PC-3 (cell line): ENCODE measurements at regions not wholly inside any gene's neighbourhood (a gene's known extent, or its start where the extent isn't known, plus 50 kb on each side); places are given as distances from the start of the nearest gene placed in this dataset.

Experiments used
- ATAC-seq: fragments of 200-7000 bp; cut with Tn5 transposase; 2 replicates; pipeline ENCODE4 v1.9.1; 2020; ENCODE audit warnings: mild to moderate bottlenecking, moderate library complexity
- BruUV-seq: library from RNA; stranded (reverse); fragments of 400-500 nt; replicated peaks from 2 replicates; lab custom pipeline; 2021; lab: Mats Ljungman, UMichigan
- CTCF ChIA-PET: fragments of 300-600 bp; sonication (Branson Sonifier 250); formaldehyde crosslinking; loops from one replicate; lab custom pipeline; 2022; ENCODE audit warnings: antibody characterized with exemption; lab: Charles Lee
- POLR2A ChIA-PET: fragments of 300-600 bp; sonication (Branson Sonifier 250); formaldehyde crosslinking; loops from one replicate; lab custom pipeline; 2022; ENCODE audit warnings: antibody characterized with exemption; ENCODE audit not compliant: unreplicated experiment; lab: Charles Lee
- DNase-seq: peaks from one replicate; pipeline ENCODE4 v3.0.0-alpha.2; 2015
- H2AFZ ChIP-seq: fragments of 300-600 bp; sonication (generic); 2 replicates; pipeline ENCODE4 v1.6.0; 2016; ENCODE audit warnings: antibody characterized with exemption, low read length
- H3F3A ChIP-seq: fragments of 300-600 bp; sonication (generic); one replicate; pipeline ENCODE4 v1.6.0; 2017; ENCODE audit warnings: antibody characterized with exemption, low read length, control low read depth, mild to moderate bottlenecking; ENCODE audit not compliant: unreplicated experiment
- H3K27ac ChIP-seq: fragments of 300-600 bp; sonication (generic); 2 replicates; pipeline ENCODE4 v1.5.1; 2016; ENCODE audit warnings: mild to moderate bottlenecking, low read length
- H3K27me3 ChIP-seq: fragments of 300-600 bp; sonication (generic); 2 replicates; pipeline ENCODE4 v1.6.1; 2016; ENCODE audit warnings: low read length, mixed read lengths
- H3K36me3 ChIP-seq: fragments of 300-600 bp; sonication (generic); 2 replicates; pipeline ENCODE4 v1.6.1; 2016; ENCODE audit warnings: low read depth, mixed run types, low read length, mixed read lengths
- H3K4me1 ChIP-seq: fragments of 300-600 bp; sonication (generic); 2 replicates; pipeline ENCODE4 v1.5.1; 2016; ENCODE audit warnings: low read length; ENCODE audit not compliant: insufficient read depth
- H3K4me2 ChIP-seq: fragments of 300-600 bp; sonication (generic); 2 replicates; pipeline ENCODE4 v1.6.0; 2016; ENCODE audit warnings: low read length
- H3K4me3 ChIP-seq: fragments of 300-600 bp; sonication (generic); 2 replicates; pipeline ENCODE4 v1.5.1; 2016; ENCODE audit warnings: mild to moderate bottlenecking, low read length, mixed read lengths
- H3K79me2 ChIP-seq: fragments of 300-600 bp; sonication (generic); 2 replicates; pipeline ENCODE4 v1.6.1; 2017; ENCODE audit warnings: low read length, mixed read lengths
- H3K9ac ChIP-seq: fragments of 300-600 bp; sonication (generic); 2 replicates; pipeline ENCODE4 v1.6.0; 2016; ENCODE audit warnings: mild to moderate bottlenecking, low read length
- H3K9me2 ChIP-seq: fragments of 300-600 bp; sonication (generic); replicated peaks from 2 replicates; pipeline ENCODE4 v1.6.1; 2016; ENCODE audit warnings: mixed run types, low read length, mixed read lengths
- H3K9me3 ChIP-seq: fragments of 300-600 bp; sonication (generic); 2 replicates; pipeline ENCODE4 v1.6.1; 2016; ENCODE audit warnings: low read length, mixed read lengths
- H4K20me1 ChIP-seq: fragments of 300-600 bp; sonication (generic); 2 replicates; pipeline ENCODE4 v1.6.1; 2016; ENCODE audit warnings: low read length, mixed read lengths
- CTCF ChIP-seq: fragments of 300-600 bp; sonication (generic); conservative IDR thresholded peaks from 2 replicates; pipeline ENCODE4 v1.5.1; 2017; ENCODE audit warnings: antibody characterized with exemption, low read depth, mild to moderate bottlenecking, low read length
- EZH2 ChIP-seq: fragments of 300-600 bp; sonication (generic); IDR thresholded peaks from one replicate; pipeline ENCODE4 v1.6.1; 2017; ENCODE audit warnings: antibody characterized with exemption, mild to moderate bottlenecking, low read length; ENCODE audit not compliant: unreplicated experiment
- EZH2phosphoT487 ChIP-seq: fragments of 300-600 bp; sonication (generic); IDR thresholded peaks from 2 replicates; pipeline ENCODE4 v1.6.1; 2018; ENCODE audit warnings: mild to moderate bottlenecking, antibody characterized with exemption, low read length, borderline replicate concordance
- intact Hi-C: fragments of 100-400 bp; cut with micrococcal nuclease; formaldehyde crosslinking; loops from 2 replicates; pipeline ENCODE4 v1.9.0; 2023

DNA sequence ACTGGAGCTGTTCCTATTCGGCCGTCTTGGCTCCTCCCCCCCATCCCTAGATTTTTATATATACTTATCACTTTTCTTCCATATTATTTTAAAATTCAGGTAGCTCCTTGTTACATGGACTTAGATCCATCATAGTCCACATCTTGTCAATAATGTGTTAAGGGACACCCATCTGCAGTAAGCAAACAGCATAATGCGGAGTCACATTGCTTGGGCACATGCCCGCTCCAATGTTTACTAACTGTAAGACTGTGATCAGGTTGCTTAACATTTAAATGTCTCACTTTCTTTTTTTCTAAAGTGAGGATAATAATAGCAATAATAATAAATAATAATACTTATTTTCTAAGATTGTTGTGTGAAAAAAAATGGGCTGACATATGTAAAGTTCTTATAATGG is 303.2 kb upstream of the SOX14 start:
- H3K79me2 ChIP-seq: no peaks in the 10 kb centered on the region
- no peak overlapping the region for H2AFZ ChIP-seq
- no peak overlapping the region for H3K27ac ChIP-seq
- H3K9ac ChIP-seq: no peak overlapping the region
- ChIA-PET CTCF (no interaction called here), POLR2A (no interaction called here)
- H3K36me3 ChIP-seq: no peaks in the 10 kb centered on the region
- no peaks in the 10 kb centered on the region for H3K27me3 ChIP-seq
- ATAC-seq (no peak), DNase-seq (no peak)
- BruUV-seq: no TSS peak
- no peaks in the 10 kb centered on the region for H3K4me1 ChIP-seq
- TF ChIP-seq EZH2: no peak
- TF ChIP-seq CTCF: no peak
- no peak for TF ChIP-seq EZH2phosphoT487
- intact Hi-C loops: no loop called here
- no peaks in the 10 kb centered on the region for H4K20me1 ChIP-seq
- no peaks in the 10 kb centered on the region for H3K9me2 ChIP-seq
- H3K9me3 ChIP-seq: no peaks in the 10 kb centered on the region
- no peak overlapping the region for H3K4me3 ChIP-seq
- H3K4me2 ChIP-seq: no peak overlapping the region
- H3F3A ChIP-seq: no peaks in the 10 kb centered on the region

- intact Hi-C loops: no loop called here
Measured at GRCh38 chr3:137463131-137463530, 301.0 kb upstream of the SOX14 start.

GRCh38 chr3:137464341-137464740 is 299.8 kb upstream of the SOX14 start:
- DNase-seq (no peak), ATAC-seq (no peak)
- H3K36me3 ChIP-seq: no peaks in the 10 kb centered on the region
- intact Hi-C loops: no loop called here
- no peaks in the 10 kb centered on the region for H3K9me3 ChIP-seq
- no peak overlapping the region for H3K9ac ChIP-seq
- H3K4me1 ChIP-seq: no peaks in the 10 kb centered on the region
- H3K4me3 ChIP-seq: no peak overlapping the region
- no peaks in the 10 kb centered on the region for H3K79me2 ChIP-seq
- no peak overlapping the region for H3K27ac ChIP-seq
- no TSS peak for BruUV-seq
- no peaks in the 10 kb centered on the region for H3K27me3 ChIP-seq
- no peaks in the 10 kb centered on the region for H3K9me2 ChIP-seq
- H3K4me2 ChIP-seq: no peak overlapping the region
- H2AFZ ChIP-seq: no peak overlapping the region
- H3F3A ChIP-seq: no peaks in the 10 kb centered on the region
- ChIA-PET POLR2A (no interaction called here), CTCF (no interaction called here)
- no peaks in the 10 kb centered on the region for H4K20me1 ChIP-seq
- TF ChIP-seq CTCF (no peak), EZH2 (no peak), EZH2phosphoT487 (no peak)

More at GRCh38 chr3:137463131-137463530, 301.0 kb upstream of the SOX14 start:
- POLR2A ChIA-PET: no interaction called here
- Histone ChIP-seq H3K27ac (no peak overlapping the region), H3K9me3 (no peaks in the 10 kb centered on the region), H2AFZ (no peak overlapping the region), H3F3A (no peaks in the 10 kb centered on the region), H3K4me2 (no peak overlapping the region), H3K9me2 (no peaks in the 10 kb centered on the region), H4K20me1 (no peaks in the 10 kb centered on the region), H3K4me3 (no peak overlapping the region), H3K79me2 (no peaks in the 10 kb centered on the region), H3K36me3 (no peaks in the 10 kb centered on the region), H3K27me3 (no peaks in the 10 kb centered on the region), H3K9ac (no peak overlapping the region), H3K4me1 (no peaks in the 10 kb centered on the region)
- DNase-seq (no peak), ATAC-seq (no peak)
- CTCF ChIA-PET: no interaction called here
- no peak for TF ChIP-seq EZH2phosphoT487
- no peak for TF ChIP-seq EZH2
- no peak for TF ChIP-seq CTCF
- no TSS peak for BruUV-seq
